SK-N-SH treated with all-trans-retinoic acid at 6 μM for 48 hours (cell line): ENCODE measurements at regions not wholly inside any gene's neighbourhood (a gene's known extent, or its start where the extent isn't known, plus 50 kb on each side); places are given as distances from the start of the nearest gene placed in this dataset.

Source experiments
- ATAC-seq: fragments of 200-7000 bp; cut with Tn5 transposase; 3 replicates; pipeline ENCODE4 v1.9.1; 2020; ENCODE audit warnings: mild to moderate bottlenecking, moderate library complexity
- ARNTL ChIP-seq: fragments of 450-650 bp; formaldehyde crosslinking; IDR thresholded peaks from 2 replicates; pipeline ENCODE4 v1.5.0; 2020; ENCODE audit warnings: low read depth, mild to moderate bottlenecking, moderate library complexity, borderline replicate concordance
- BACH2 ChIP-seq: fragments of 250-450 bp; sonication (Bioruptor Pico); IDR thresholded peaks from 2 replicates; pipeline ENCODE4 v1.9.0; 2021; ENCODE audit warnings: mild to moderate bottlenecking, borderline replicate concordance
- CREB5 ChIP-seq: fragments of 250-450 bp; sonication (Bioruptor Pico); IDR thresholded peaks from 2 replicates; pipeline ENCODE4 v1.5.1; 2020; ENCODE audit warnings: low read depth, mild to moderate bottlenecking, moderate library complexity
- CSRNP3 ChIP-seq: fragments of 250-450 bp; sonication (Bioruptor Pico); IDR thresholded peaks from 2 replicates; pipeline ENCODE4 v1.5.1; 2021; ENCODE audit warnings: mild to moderate bottlenecking, moderate library complexity
- OSR1 ChIP-seq: fragments of 250-450 bp; sonication (Bioruptor Pico); IDR thresholded peaks from 2 replicates; pipeline ENCODE4 v1.8.0; 2022; ENCODE audit warnings: moderate library complexity, mild to moderate bottlenecking, inconsistent platforms
- PATZ1 ChIP-seq: fragments of 250-450 bp; sonication (Bioruptor Pico); IDR thresholded peaks from 2 replicates; pipeline ENCODE4 v1.8.0; 2020; ENCODE audit warnings: mild to moderate bottlenecking, moderate library complexity, borderline replicate concordance
- POU6F1 ChIP-seq: fragments of 250-450 bp; sonication (Bioruptor Pico); IDR thresholded peaks from 2 replicates; pipeline ENCODE4 v1.8.0; 2021; ENCODE audit warnings: low read depth, mild to moderate bottlenecking, moderate library complexity, borderline replicate concordance
- PPARA ChIP-seq: fragments of 250-450 bp; sonication (Bioruptor Pico); IDR thresholded peaks from 2 replicates; pipeline ENCODE4 v1.5.0; 2020; ENCODE audit warnings: mild to moderate bottlenecking, borderline replicate concordance
- RARB ChIP-seq: fragments of 250-450 bp; sonication (Bioruptor Pico); IDR thresholded peaks from 2 replicates; pipeline ENCODE4 v1.8.0; 2021; ENCODE audit warnings: mild to moderate bottlenecking, moderate library complexity
- TSHZ2 ChIP-seq: fragments of 250-450 bp; sonication (Bioruptor Pico); IDR thresholded peaks from 2 replicates; pipeline ENCODE4 v1.5.0; 2020; ENCODE audit warnings: mild to moderate bottlenecking, moderate library complexity
- ZC3H10 ChIP-seq: fragments of 250-450 bp; sonication (Bioruptor Pico); IDR thresholded peaks from 2 replicates; pipeline ENCODE4 v1.5.1; 2021; ENCODE audit warnings: mild to moderate bottlenecking, moderate library complexity
- ZFP3 ChIP-seq: fragments of 250-450 bp; sonication (Bioruptor Pico); IDR thresholded peaks from 2 replicates; pipeline ENCODE4 v1.5.0; 2020; ENCODE audit warnings: mild to moderate bottlenecking, moderate library complexity
- ZNF565 ChIP-seq: fragments of 450-650 bp; formaldehyde crosslinking; conservative IDR thresholded peaks from 2 replicates; pipeline ENCODE4 v1.5.0; 2020; ENCODE audit warnings: low read depth, mild to moderate bottlenecking, moderate library complexity
- ZNF70 ChIP-seq: fragments of 450-650 bp; formaldehyde crosslinking; IDR thresholded peaks from 2 replicates; pipeline ENCODE4 v1.5.0; 2020; ENCODE audit warnings: mild to moderate bottlenecking, moderate library complexity

GRCh38 chr6:158916617-158917016 lies 83.4 kb downstream of the RSPH3 start (continued):
- TF ChIP-seq POU6F1 (CRISPR knock-in tag) (no peak), TSHZ2 (CRISPR knock-in tag) (no peak), ZNF70 (no peak), PPARA (CRISPR knock-in tag) (no peak)

GRCh38 chr6:158914923-158915322 lies 85.1 kb downstream of the RSPH3 start:
- no peak for ATAC-seq
- TF ChIP-seq POU6F1 (CRISPR knock-in tag) (no peak), ZFP3 (CRISPR knock-in tag) (no peak), PPARA (CRISPR knock-in tag) (no peak), ZC3H10 (CRISPR knock-in tag) (no peak)

GRCh38 chr6:158913580-158913979 lies 86.4 kb downstream of the RSPH3 start:
- ATAC-seq: no peak
- TF ChIP-seq ZFP3 (CRISPR knock-in tag) (no peak), ZNF70 (no peak)

- TF ChIP-seq CREB5 (CRISPR knock-in tag) (no peak), ZFP3 (CRISPR knock-in tag) (no peak), CSRNP3 (CRISPR knock-in tag) (no peak), ZC3H10 (CRISPR knock-in tag) (no peak), BACH2 (CRISPR knock-in tag) (no peak), RARB (CRISPR knock-in tag) (no peak), ZNF565 (CRISPR knock-in tag) (no peak), OSR1 (CRISPR knock-in tag) (no peak), POU6F1 (CRISPR knock-in tag) (no peak), ARNTL (CRISPR knock-in tag) (no peak), PATZ1 (CRISPR knock-in tag) (no peak), ZNF70 (no peak)
- ATAC-seq: no peak
Observed at GRCh38 chr6:158912655-158913054, 87.3 kb downstream of the RSPH3 start.
